IMR-90 (cell line): ENCODE measurements at regions not wholly inside any gene's neighbourhood (a gene's known extent, or its start where the extent isn't known, plus 50 kb on each side); places are given as distances from the start of the nearest gene placed in this dataset.

Experiments
- ATAC-seq: fragments of 200-7000 bp; cut with Tn5 transposase; 2 replicates; pipeline ENCODE4 v1.9.1; 2020; ENCODE audit warnings: low read depth, mild to moderate bottlenecking, moderate library complexity
- BruUV-seq: library from RNA; stranded (reverse); fragments of 400-500 nt; replicated peaks from 2 replicates; lab custom pipeline; 2021; lab: Mats Ljungman, UMichigan
- CTCF ChIA-PET: fragments of 300-600 bp; formaldehyde crosslinking; extraction: SDS; loops from one replicate; lab custom pipeline; 2021; ENCODE audit warnings: antibody characterized with exemption; lab: Yijun Ruan, JAX
- POLR2A ChIA-PET: fragments of 300-600 bp; sonication (Branson Sonifier 250); formaldehyde crosslinking; loops from one replicate; lab custom pipeline; 2022; ENCODE audit warnings: antibody characterized with exemption; ENCODE audit not compliant: unreplicated experiment; lab: Charles Lee
- DNase-seq: peaks from one replicate; pipeline ENCODE4 v3.0.0; 2013
- H2AFZ ChIP-seq: replicated peaks from 2 replicates; pipeline ENCODE3; 2013; ENCODE audit warnings: low read length, mild to moderate bottlenecking; ENCODE audit not compliant: poor library complexity
- H2AK5ac ChIP-seq: 2 replicates; pipeline ENCODE4 v1.6.1; 2013; ENCODE audit warnings: low read depth, low read length, inconsistent platforms
- H2AK9ac ChIP-seq: replicated peaks from 2 replicates; pipeline ENCODE3; 2013; ENCODE audit warnings: mild to moderate bottlenecking, low read depth, low read length, moderate library complexity; ENCODE audit not compliant: poor library complexity
- H2BK120ac ChIP-seq: 2 replicates; pipeline ENCODE4 v1.6.1; 2013; ENCODE audit warnings: low read depth, low read length, inconsistent platforms
- H2BK15ac ChIP-seq: 3 replicates; pipeline ENCODE4 v1.6.1; 2013; ENCODE audit warnings: low read depth, low read length, inconsistent platforms
- H2BK20ac ChIP-seq: 2 replicates; pipeline ENCODE4 v1.6.1; 2013; ENCODE audit warnings: low read depth, mild to moderate bottlenecking, inconsistent platforms, low read length, moderate library complexity
- H2BK5ac ChIP-seq: 2 replicates; pipeline ENCODE4 v1.6.1; 2013; ENCODE audit warnings: mild to moderate bottlenecking, low read depth, low read length, inconsistent platforms; ENCODE audit not compliant: poor library complexity, severe bottlenecking
- H3K14ac ChIP-seq: replicated peaks from 2 replicates; pipeline ENCODE4 v1.6.1; 2013; ENCODE audit warnings: low read depth, low read length, inconsistent platforms
- H3K18ac ChIP-seq: 2 replicates; pipeline ENCODE4 v1.6.1; 2013; ENCODE audit warnings: low read depth, low read length, control low read depth
- H3K23ac ChIP-seq: 2 replicates; pipeline ENCODE4 v1.6.1; 2013; ENCODE audit warnings: low read depth, low read length, inconsistent platforms
- H3K27ac ChIP-seq: 2 replicates; pipeline ENCODE4 v1.5.1; 2013; ENCODE audit warnings: mild to moderate bottlenecking, control low read depth, low read length; ENCODE audit not compliant: insufficient read depth
- H3K27me3 ChIP-seq: 2 replicates; pipeline ENCODE4 v1.6.1; 2013; ENCODE audit warnings: low read length; ENCODE audit not compliant: control insufficient read depth, insufficient read depth
- H3K36me3 ChIP-seq: 2 replicates; pipeline ENCODE4 v1.6.1; 2013; ENCODE audit warnings: low read length, mixed read lengths; ENCODE audit not compliant: control insufficient read depth, insufficient read depth
- H3K4ac ChIP-seq: 2 replicates; pipeline ENCODE4 v1.6.1; 2013; ENCODE audit warnings: low read depth, low read length, inconsistent platforms
- H3K4me1 ChIP-seq: 2 replicates; pipeline ENCODE4 v1.6.1; 2013; ENCODE audit warnings: low read length, mixed read lengths; ENCODE audit not compliant: control insufficient read depth, insufficient read depth
- H3K4me2 ChIP-seq: 2 replicates; pipeline ENCODE4 v1.6.1; 2013; ENCODE audit warnings: low read depth, mild to moderate bottlenecking, control low read depth, low read length, moderate library complexity
- H3K4me3 ChIP-seq: 2 replicates; pipeline ENCODE4 v1.5.1; 2013; ENCODE audit warnings: low read depth, mild to moderate bottlenecking, control low read depth, low read length, moderate library complexity; ENCODE audit not compliant: insufficient read depth
- H3K56ac ChIP-seq: 2 replicates; pipeline ENCODE4 v1.6.1; 2013; ENCODE audit warnings: low read length, inconsistent platforms; ENCODE audit not compliant: insufficient read depth; ENCODE audit errors: extremely low read depth
- H3K79me1 ChIP-seq, 2 experiments: 2 replicates each; pipeline ENCODE4 v1.6.1; 2013; ENCODE audit warnings: low read length in 2 of 2, inconsistent platforms in 1 of 2, low read depth in 1 of 2
- H3K9ac ChIP-seq: 2 replicates; pipeline ENCODE4 v1.6.1; 2013; ENCODE audit warnings: low read depth, low read length, control low read depth
- H3K9me1 ChIP-seq: 2 replicates; pipeline ENCODE4 v1.6.1; 2013; ENCODE audit warnings: low read length, inconsistent platforms; ENCODE audit not compliant: insufficient read depth
- H3K9me3 ChIP-seq: 2 replicates; pipeline ENCODE4 v1.6.1; 2013; ENCODE audit warnings: low read length; ENCODE audit not compliant: control insufficient read depth, insufficient read depth
- H4K20me1 ChIP-seq: 2 replicates; pipeline ENCODE4 v1.6.1; 2013; ENCODE audit warnings: low read length, inconsistent platforms; ENCODE audit not compliant: insufficient read depth
- H4K5ac ChIP-seq: 2 replicates; pipeline ENCODE4 v1.6.1; 2013; ENCODE audit warnings: mild to moderate bottlenecking, low read depth, low read length, control low read depth
- H4K8ac ChIP-seq, 2 experiments: 2 replicates each; pipeline ENCODE4 v1.6.1; 2013; ENCODE audit warnings: low read depth in 2 of 2, low read length in 2 of 2, control low read depth in 1 of 2, inconsistent platforms in 1 of 2
- H4K91ac ChIP-seq: 2 replicates; pipeline ENCODE4 v1.6.1; 2013; ENCODE audit warnings: low read depth, low read length, inconsistent platforms; ENCODE audit not compliant: insufficient read depth
- CEBPB ChIP-seq: IDR thresholded peaks from 2 replicates; pipeline ENCODE4 v1.6.1; 2012; ENCODE audit warnings: low read depth, low read length, improper control_type of control experiment
- RAD21 ChIP-seq: IDR thresholded peaks from 2 replicates; pipeline ENCODE4 v1.6.1; 2012; ENCODE audit warnings: low read length, improper control_type of control experiment
- WGBS, 2 experiments: methylation state at CpG; one replicate each; pipeline versions ENCODE4 v1.1.5 to v1.1.7; 2013; ENCODE audit warnings: missing lambda C conversion rate in 2 of 2; ENCODE audit not compliant: insufficient read length in 1 of 2; ENCODE audit errors: extremely low coverage in 2 of 2; 5-methylcytosine and 5-hydroxymethylcytosine counted together
- dilution Hi-C: fragments of 300-500 bp; cut with HindIII; formaldehyde crosslinking; loops from one replicate; pipeline ENCODE4 v1.14.3; 2018; ENCODE audit warnings: low sequenced_read_pairs; ENCODE audit not compliant: unreplicated experiment
- in situ Hi-C: fragments of 300-500 bp; cut with MboI; formaldehyde crosslinking; loops from 3 replicates; pipeline ENCODE4 v1.14.3; 2019; ENCODE audit warnings: low sequenced_read_pairs, inconsistent platforms, mixed read lengths
- intact Hi-C: fragments of 100-400 bp; cut with micrococcal nuclease; formaldehyde crosslinking; loops from 2 replicates; pipeline ENCODE4 v1.10.0; 2022

- H4K91ac ChIP-seq: no peak overlapping the region
- in situ Hi-C loops (no loop called here), intact Hi-C loops (no loop called here), dilution Hi-C loops (no loop called here)
- H3K56ac ChIP-seq: no peak overlapping the region
- no peaks in the 10 kb centered on the region for H3K4me1 ChIP-seq
- H3K9me3 ChIP-seq: peaks cover 13% of the 10 kb centered on the region
- H2BK120ac ChIP-seq: no peak overlapping the region
- ChIA-PET POLR2A (no interaction called here), CTCF (no interaction called here)
- H4K20me1 ChIP-seq: no peaks in the 10 kb centered on the region
- no peak overlapping the region for H2BK15ac ChIP-seq
- no peak overlapping the region for H3K4me3 ChIP-seq
- H3K18ac ChIP-seq: no peak overlapping the region
- TF ChIP-seq RAD21 (no peak), CEBPB (no peak)
- H3K4me2 ChIP-seq: no peak overlapping the region
- H2BK20ac ChIP-seq: no peak overlapping the region
- no peak overlapping the region for H4K8ac ChIP-seq
- no peak overlapping the region for H4K5ac ChIP-seq
- no peak overlapping the region for H3K27ac ChIP-seq
- ATAC-seq (no peak), DNase-seq (no peak)
- H3K23ac ChIP-seq: no peak overlapping the region
- no peak overlapping the region for H2AFZ ChIP-seq
- H2AK5ac ChIP-seq: no peak overlapping the region
- no peak overlapping the region for H2BK5ac ChIP-seq
- H3K79me1 ChIP-seq: no peaks in the 10 kb centered on the region
- BruUV-seq: no TSS peak
- H3K27me3 ChIP-seq: no peaks in the 10 kb centered on the region
- no peak overlapping the region for H2AK9ac ChIP-seq
- H3K14ac ChIP-seq: no peak overlapping the region
- H3K36me3 ChIP-seq: no peaks in the 10 kb centered on the region
- H3K9me1 ChIP-seq: no peaks in the 10 kb centered on the region
- H3K9ac ChIP-seq: no peak overlapping the region
- H3K4ac ChIP-seq: no peak overlapping the region
- 67% methylated on average over 1 of the region's 4 CpGs; no CpG with 5 or more reads in 1 of the 2 experiments for WGBS, 2 experiments
Observed at GRCh38 chr2:104077573-104077972, 776.3 kb upstream of the POU3F3 start.
